ENCODE measurements at regions not wholly inside any gene's neighbourhood (a gene's known extent, or its start where the extent isn't known, plus 50 kb on each side); places are given as distances from the start of the nearest gene placed in this dataset.

DNA sequence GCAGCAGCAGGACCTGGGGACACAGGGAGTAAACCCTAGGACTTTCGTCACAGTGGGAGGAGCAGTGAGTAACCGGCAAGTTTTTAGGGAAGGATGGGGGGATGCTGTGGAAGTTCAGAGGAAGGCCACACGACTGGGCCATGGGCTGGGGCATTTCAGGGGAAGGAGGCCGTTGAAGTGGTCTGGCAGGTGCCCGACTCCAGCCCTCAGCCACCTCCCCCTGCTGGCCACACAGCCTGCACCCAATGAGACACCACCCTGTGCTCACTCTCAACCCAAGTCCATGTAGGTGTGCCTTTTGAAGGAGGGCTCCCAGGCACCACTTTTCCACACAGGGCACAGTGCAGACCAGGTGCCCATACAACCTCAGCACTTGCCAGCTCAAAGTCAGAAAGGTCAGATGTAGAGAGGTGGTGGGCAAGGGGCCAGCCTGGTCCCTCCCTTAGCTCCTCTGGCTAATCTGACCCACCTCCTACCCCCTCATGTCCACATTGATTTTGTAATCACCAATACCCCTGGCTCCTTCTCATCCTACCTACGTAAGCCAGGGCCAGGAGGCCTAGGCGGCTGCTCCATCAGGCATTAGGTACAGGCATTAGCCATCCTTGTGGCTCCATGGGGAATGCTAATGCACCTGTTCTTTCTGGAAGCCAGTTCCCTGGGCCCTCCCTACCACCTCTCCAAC, 211.2 kb downstream of the SMAD2 start:
- Histone ChIP-seq H3K4me3 (ENCODE audit: low read depth in 1 of 2, low read length in 2 of 2) (no peak overlapping the region), H3K4me1 (ENCODE audit: control insufficient read depth in 2 of 2, insufficient read depth in 2 of 2, low read length in 1 of 2) (no peaks in the 10 kb centered on the region), H3K27me3 (ENCODE audit: control insufficient read depth in 1 of 2, insufficient read depth in 2 of 2, low read length in 2 of 2) (no peaks in the 10 kb centered on the region), H3K36me3 (ENCODE audit: control insufficient read depth in 2 of 2, insufficient read depth in 2 of 2, low read length in 1 of 2) (no peaks in the 10 kb centered on the region), H3K9me3 (ENCODE audit: control insufficient read depth in 2 of 2, insufficient read depth in 1 of 2, low read depth in 1 of 2, low read length in 1 of 2) (peaks cover 0 to 2% of the 10 kb centered on the region in 2 donors), H3K27ac (ENCODE audit: low read depth in 2 of 2, low read length in 1 of 2) (no peak overlapping the region)
- 85 to 89% methylated on average over 7 of the region's 7 CpGs for WGBS, 2 donors

DNA sequence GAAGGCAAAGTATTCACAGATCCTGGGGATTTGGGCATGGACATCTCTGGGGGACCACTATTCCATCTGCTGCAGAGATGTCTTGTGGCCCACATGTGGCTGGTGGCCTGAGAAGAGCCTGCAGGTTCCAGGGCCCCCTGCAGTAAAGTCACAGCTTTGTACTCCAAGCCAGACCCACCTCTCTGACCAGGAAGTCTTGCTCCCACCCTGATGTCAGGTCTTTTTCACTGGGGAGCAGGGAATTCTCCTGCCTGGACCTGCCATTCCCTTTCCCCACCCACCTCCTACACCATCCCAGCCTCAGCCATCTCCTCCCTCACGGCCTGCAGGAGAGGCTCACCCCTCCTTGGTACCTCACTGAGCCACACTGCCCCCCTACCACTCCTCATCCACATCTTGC, 211.8 kb downstream of the SMAD2 start:
- H3K27me3 ChIP-seq (ENCODE audit: control insufficient read depth in 1 of 2, insufficient read depth in 2 of 2, low read length in 2 of 2): no peaks in the 10 kb centered on the region
- H3K4me1 ChIP-seq (ENCODE audit: control insufficient read depth in 2 of 2, insufficient read depth in 2 of 2, low read length in 1 of 2): no peaks in the 10 kb centered on the region
- H3K27ac ChIP-seq (ENCODE audit: low read depth in 2 of 2, low read length in 1 of 2): no peak overlapping the region
- WGBS, 2 donors: 65 to 86% methylated on average over 1 of the region's 1 CpG
- no peaks in the 10 kb centered on the region for H3K36me3 ChIP-seq (ENCODE audit: control insufficient read depth in 2 of 2, insufficient read depth in 2 of 2, low read length in 1 of 2)
- H3K9me3 ChIP-seq (ENCODE audit: control insufficient read depth in 2 of 2, insufficient read depth in 1 of 2, low read depth in 1 of 2, low read length in 1 of 2): peaks cover 0 to 2% of the 10 kb centered on the region in 2 donors
- H3K4me3 ChIP-seq (ENCODE audit: low read depth in 1 of 2, low read length in 2 of 2): no peak overlapping the region

DNA sequence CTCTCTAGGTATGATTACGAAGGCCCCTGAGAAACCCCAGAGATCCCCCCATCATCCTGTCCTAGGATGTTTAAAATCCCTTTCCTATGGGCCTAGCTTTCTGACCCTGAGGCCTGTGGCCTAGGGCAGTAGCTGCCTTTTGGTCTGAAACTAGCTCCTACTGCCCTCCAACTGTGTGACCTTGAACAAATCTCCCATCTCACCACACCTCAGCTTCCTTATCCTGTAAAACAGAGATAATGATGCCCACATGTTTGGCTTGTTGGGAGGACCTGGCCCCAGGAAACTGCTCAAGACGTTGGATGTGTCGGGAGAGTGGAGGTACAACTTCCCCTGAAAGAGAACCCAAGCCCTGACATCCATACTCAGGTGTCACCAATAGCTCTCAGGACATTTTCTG, 213.2 kb downstream of the SMAD2 start:
- H3K4me1 ChIP-seq (ENCODE audit: control insufficient read depth in 2 of 2, insufficient read depth in 2 of 2, low read length in 1 of 2): no peaks in the 10 kb centered on the region
- no peak overlapping the region for H3K4me3 ChIP-seq (ENCODE audit: low read depth in 1 of 2, low read length in 2 of 2)
- no peak overlapping the region for H3K27ac ChIP-seq (ENCODE audit: low read depth in 2 of 2, low read length in 1 of 2)
- no peaks in the 10 kb centered on the region for H3K36me3 ChIP-seq (ENCODE audit: control insufficient read depth in 2 of 2, insufficient read depth in 2 of 2, low read length in 1 of 2)
- WGBS, 2 donors: 72 to 76% methylated on average over 3 of the region's 3 CpGs
- peaks cover 0 to 2% of the 10 kb centered on the region in 2 donors for H3K9me3 ChIP-seq (ENCODE audit: control insufficient read depth in 2 of 2, insufficient read depth in 1 of 2, low read depth in 1 of 2, low read length in 1 of 2)
- no peaks in the 10 kb centered on the region for H3K27me3 ChIP-seq (ENCODE audit: control insufficient read depth in 1 of 2, insufficient read depth in 2 of 2, low read length in 2 of 2)

DNA sequence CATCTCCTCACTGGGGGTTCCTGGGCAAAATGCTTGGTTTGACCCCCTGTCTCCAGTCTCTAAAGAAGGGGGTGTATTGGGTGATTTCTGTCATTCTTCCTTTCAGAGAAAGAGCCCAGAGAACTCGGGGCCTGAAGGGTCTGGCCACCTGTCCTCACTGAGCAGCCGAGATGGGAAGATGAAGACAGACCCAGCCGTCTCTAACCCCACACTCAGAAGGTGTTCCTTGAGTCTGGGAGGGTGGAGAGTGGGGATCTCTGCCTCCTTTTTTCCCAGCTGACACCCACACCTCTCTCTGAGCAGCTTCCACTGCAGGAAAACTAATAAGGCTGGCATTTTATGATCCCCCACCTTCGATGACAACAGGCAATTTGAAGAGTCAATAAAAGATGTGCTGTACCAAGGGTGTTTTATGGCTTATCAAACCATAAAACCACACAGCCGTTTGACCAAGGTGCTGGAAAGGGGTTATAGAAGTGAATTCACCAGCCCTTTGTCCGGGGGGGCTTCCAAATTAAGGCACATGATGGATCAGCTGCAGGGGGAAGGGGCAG, 213.8 kb downstream of the SMAD2 start:
- WGBS, 2 donors: 49 to 57% methylated on average over 6 of the region's 6 CpGs
- no peaks in the 10 kb centered on the region for H3K27me3 ChIP-seq (ENCODE audit: control insufficient read depth in 1 of 2, insufficient read depth in 2 of 2, low read length in 2 of 2)
- H3K4me1 ChIP-seq (ENCODE audit: control insufficient read depth in 2 of 2, insufficient read depth in 2 of 2, low read length in 1 of 2): no peaks in the 10 kb centered on the region
- no peak overlapping the region for H3K4me3 ChIP-seq (ENCODE audit: low read depth in 1 of 2, low read length in 2 of 2)
- H3K27ac ChIP-seq (ENCODE audit: low read depth in 2 of 2, low read length in 1 of 2): no peak overlapping the region
- H3K9me3 ChIP-seq (ENCODE audit: control insufficient read depth in 2 of 2, insufficient read depth in 1 of 2, low read depth in 1 of 2, low read length in 1 of 2): peaks cover 0 to 2% of the 10 kb centered on the region in 2 donors
- H3K36me3 ChIP-seq (ENCODE audit: control insufficient read depth in 2 of 2, insufficient read depth in 2 of 2, low read length in 1 of 2): no peaks in the 10 kb centered on the region

DNA sequence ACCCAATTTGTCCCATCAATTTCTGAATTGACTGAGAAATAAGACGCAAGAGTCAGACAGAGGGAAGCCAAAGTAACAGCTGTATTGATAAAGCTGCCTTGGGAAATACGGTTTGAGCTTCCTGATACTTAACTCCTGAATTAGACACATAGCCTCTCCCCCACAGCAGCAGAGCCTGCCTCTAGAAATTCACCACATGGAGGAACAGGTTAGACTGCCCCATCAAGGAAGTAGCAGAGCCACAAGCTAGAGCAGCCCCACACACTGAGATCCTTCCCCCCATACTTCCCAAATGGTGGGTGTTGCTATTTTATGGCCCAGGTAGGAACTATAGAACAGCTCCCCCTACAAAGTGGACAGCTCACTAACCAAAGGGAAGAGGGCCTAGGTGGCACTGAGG, 220.0 kb downstream of the SMAD2 start:
- H3K36me3 ChIP-seq (ENCODE audit: control insufficient read depth in 2 of 2, insufficient read depth in 2 of 2, low read length in 1 of 2): no peaks in the 10 kb centered on the region
- H3K27me3 ChIP-seq (ENCODE audit: control insufficient read depth in 1 of 2, insufficient read depth in 2 of 2, low read length in 2 of 2): no peaks in the 10 kb centered on the region
- no peaks in the 10 kb centered on the region for H3K9me3 ChIP-seq (ENCODE audit: control insufficient read depth in 2 of 2, insufficient read depth in 1 of 2, low read depth in 1 of 2, low read length in 1 of 2)
- no peak overlapping the region for H3K4me3 ChIP-seq (ENCODE audit: low read depth in 1 of 2, low read length in 2 of 2)
- H3K4me1 ChIP-seq (ENCODE audit: control insufficient read depth in 2 of 2, insufficient read depth in 2 of 2, low read length in 1 of 2): no peaks in the 10 kb centered on the region
- WGBS, 2 donors: 72 to 77% methylated on average over 2 of the region's 2 CpGs
- no peak overlapping the region for H3K27ac ChIP-seq (ENCODE audit: low read depth in 2 of 2, low read length in 1 of 2)

DNA sequence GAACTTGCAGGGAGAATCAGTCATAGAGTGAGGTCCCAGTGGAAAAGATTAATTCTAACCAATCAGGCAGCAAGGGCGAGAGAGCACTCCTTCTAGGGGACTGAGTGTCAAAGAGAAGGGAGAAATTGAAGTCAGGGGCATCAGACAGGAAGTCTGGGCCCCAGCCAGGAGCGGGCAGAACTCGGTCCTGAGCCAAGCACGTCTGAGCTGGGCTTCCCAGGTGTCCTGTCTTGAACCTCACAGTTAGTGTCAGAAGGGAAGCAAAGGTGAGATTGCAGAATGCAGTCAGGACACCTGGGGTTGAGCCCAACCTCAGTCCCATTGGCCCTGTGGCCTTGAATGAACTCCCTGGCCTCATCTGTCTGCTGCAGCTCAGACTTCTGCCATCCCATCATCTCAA, 220.9 kb downstream of the SMAD2 start:
- Histone ChIP-seq H3K27me3 (ENCODE audit: control insufficient read depth in 1 of 2, insufficient read depth in 2 of 2, low read length in 2 of 2) (no peaks in the 10 kb centered on the region), H3K4me3 (ENCODE audit: low read depth in 1 of 2, low read length in 2 of 2) (no peak overlapping the region), H3K4me1 (ENCODE audit: control insufficient read depth in 2 of 2, insufficient read depth in 2 of 2, low read length in 1 of 2) (no peaks in the 10 kb centered on the region), H3K9me3 (ENCODE audit: control insufficient read depth in 2 of 2, insufficient read depth in 1 of 2, low read depth in 1 of 2, low read length in 1 of 2) (no peaks in the 10 kb centered on the region), H3K36me3 (ENCODE audit: control insufficient read depth in 2 of 2, insufficient read depth in 2 of 2, low read length in 1 of 2) (no peaks in the 10 kb centered on the region), H3K27ac (ENCODE audit: low read depth in 2 of 2, low read length in 1 of 2) (no peak overlapping the region)
- 40 to 53% methylated on average over 4 of the region's 4 CpGs for WGBS, 2 donors

DNA sequence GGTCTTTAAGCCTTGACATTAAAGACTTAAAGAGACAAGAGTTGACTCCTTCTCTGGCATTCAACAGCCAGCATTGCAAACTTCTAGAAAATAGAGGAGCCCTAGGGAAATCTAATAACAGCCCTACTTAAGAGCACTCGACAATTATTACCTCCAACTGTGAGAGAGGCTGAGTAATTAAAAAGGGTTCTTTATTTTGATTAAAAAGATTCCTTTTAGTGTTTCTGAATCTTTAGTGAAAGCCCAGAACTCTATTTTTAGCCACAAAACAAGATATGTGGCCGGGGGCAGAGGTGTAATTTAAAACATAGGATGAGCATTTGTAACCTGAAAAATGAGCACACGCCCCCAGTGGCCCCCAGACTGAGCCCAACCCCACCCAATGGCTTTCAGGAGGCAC, 222.3 kb downstream of the SMAD2 start:
- H3K36me3 ChIP-seq (ENCODE audit: control insufficient read depth in 2 of 2, insufficient read depth in 2 of 2, low read length in 1 of 2): no peaks in the 10 kb centered on the region
- no peaks in the 10 kb centered on the region for H3K27me3 ChIP-seq (ENCODE audit: control insufficient read depth in 1 of 2, insufficient read depth in 2 of 2, low read length in 2 of 2)
- no peaks in the 10 kb centered on the region for H3K9me3 ChIP-seq (ENCODE audit: control insufficient read depth in 2 of 2, insufficient read depth in 1 of 2, low read depth in 1 of 2, low read length in 1 of 2)
- no peak overlapping the region for H3K27ac ChIP-seq (ENCODE audit: low read depth in 2 of 2, low read length in 1 of 2)
- WGBS, 2 donors: 61 to 62% methylated on average over 3 of the region's 3 CpGs
- no peaks in the 10 kb centered on the region for H3K4me1 ChIP-seq (ENCODE audit: control insufficient read depth in 2 of 2, insufficient read depth in 2 of 2, low read length in 1 of 2)
- H3K4me3 ChIP-seq (ENCODE audit: low read depth in 1 of 2, low read length in 2 of 2): no peak overlapping the region

DNA sequence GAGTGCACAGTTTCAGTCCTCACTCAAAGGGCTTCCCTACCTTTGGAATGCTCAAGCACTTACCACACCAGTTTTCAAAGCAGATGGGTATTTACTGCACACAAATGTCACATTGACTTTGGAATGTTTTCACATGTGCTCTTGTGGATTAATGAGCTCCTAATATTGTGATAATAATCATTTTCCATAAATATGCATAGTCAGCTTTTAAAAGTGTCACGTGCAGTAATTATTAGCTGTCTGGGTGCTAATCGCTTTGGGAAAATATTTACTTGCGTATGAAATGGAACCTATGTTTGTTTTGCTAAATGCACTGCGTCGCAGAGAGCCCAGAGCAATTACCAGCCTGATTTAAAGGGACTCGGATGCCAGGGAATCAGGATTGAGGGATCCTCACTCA, 229.3 kb downstream of the SMAD2 start:
- no peaks in the 10 kb centered on the region for H3K27me3 ChIP-seq (ENCODE audit: control insufficient read depth in 1 of 2, insufficient read depth in 2 of 2, low read length in 2 of 2)
- no peak overlapping the region for H3K27ac ChIP-seq (ENCODE audit: low read depth in 2 of 2, low read length in 1 of 2)
- no peaks in the 10 kb centered on the region for H3K36me3 ChIP-seq (ENCODE audit: control insufficient read depth in 2 of 2, insufficient read depth in 2 of 2, low read length in 1 of 2)
- H3K4me3 ChIP-seq (ENCODE audit: low read depth in 1 of 2, low read length in 2 of 2): no peak overlapping the region
- WGBS, 2 donors: 61% methylated on average over 6 of the region's 6 CpGs
- H3K9me3 ChIP-seq (ENCODE audit: control insufficient read depth in 2 of 2, insufficient read depth in 1 of 2, low read depth in 1 of 2, low read length in 1 of 2): no peaks in the 10 kb centered on the region
- H3K4me1 ChIP-seq (ENCODE audit: control insufficient read depth in 2 of 2, insufficient read depth in 2 of 2, low read length in 1 of 2): no peaks in the 10 kb centered on the region

DNA sequence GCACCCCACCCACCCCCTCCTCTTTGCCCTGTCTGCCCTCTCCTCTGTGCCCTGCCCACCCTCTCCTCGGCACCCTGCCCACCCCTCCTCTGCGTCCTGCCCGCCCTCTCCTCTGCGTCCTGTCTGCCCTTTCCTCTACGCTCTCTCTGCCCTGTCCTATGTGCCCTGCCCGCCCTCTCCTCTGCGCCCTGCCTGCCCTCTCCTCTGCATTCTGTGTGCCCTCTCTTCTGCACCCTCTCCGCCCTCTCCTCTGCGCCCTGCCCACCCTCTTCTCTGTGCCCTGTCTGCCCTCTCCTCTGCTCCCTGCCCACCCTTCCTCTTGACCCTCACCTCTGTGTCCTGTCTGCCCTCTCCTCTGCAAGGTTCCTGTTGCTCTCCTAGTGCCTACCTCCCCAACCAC, 233.6 kb downstream of the SMAD2 start:
- no peak overlapping the region for H3K4me3 ChIP-seq (ENCODE audit: low read depth in 1 of 2, low read length in 2 of 2)
- H3K27me3 ChIP-seq (ENCODE audit: control insufficient read depth in 1 of 2, insufficient read depth in 2 of 2, low read length in 2 of 2): no peaks in the 10 kb centered on the region
- H3K4me1 ChIP-seq (ENCODE audit: control insufficient read depth in 2 of 2, insufficient read depth in 2 of 2, low read length in 1 of 2): no peaks in the 10 kb centered on the region
- H3K27ac ChIP-seq (ENCODE audit: low read depth in 2 of 2, low read length in 1 of 2): no peak overlapping the region
- H3K36me3 ChIP-seq (ENCODE audit: control insufficient read depth in 2 of 2, insufficient read depth in 2 of 2, low read length in 1 of 2): no peaks in the 10 kb centered on the region
- WGBS, 2 donors: 74 to 86% methylated on average over 9 of the region's 9 CpGs
- H3K9me3 ChIP-seq (ENCODE audit: control insufficient read depth in 2 of 2, insufficient read depth in 1 of 2, low read depth in 1 of 2, low read length in 1 of 2): no peaks in the 10 kb centered on the region

DNA sequence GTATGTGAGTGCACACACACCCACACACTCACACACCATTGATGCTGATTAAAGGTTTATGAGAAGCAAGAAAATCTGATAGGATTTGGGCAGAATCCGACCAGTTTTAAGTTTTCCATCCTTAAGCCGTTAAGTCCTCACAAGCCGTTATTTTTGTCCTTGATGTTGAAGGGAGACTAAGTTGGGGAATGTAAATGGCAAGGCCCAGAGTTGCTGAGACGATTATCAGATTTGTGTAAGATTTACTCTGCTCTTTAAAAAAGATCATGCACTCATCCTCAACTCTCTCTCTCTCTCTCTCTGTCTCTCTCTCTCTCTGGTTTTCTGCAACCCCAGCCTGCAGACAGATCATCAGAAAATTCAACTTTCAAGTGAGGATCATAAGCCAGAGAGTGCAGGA, 238.8 kb downstream of the SMAD2 start:
- no peak overlapping the region for H3K27ac ChIP-seq (ENCODE audit: low read depth in 2 of 2, low read length in 1 of 2)
- no peaks in the 10 kb centered on the region for H3K27me3 ChIP-seq (ENCODE audit: control insufficient read depth in 1 of 2, insufficient read depth in 2 of 2, low read length in 2 of 2)
- no peaks in the 10 kb centered on the region for H3K9me3 ChIP-seq (ENCODE audit: control insufficient read depth in 2 of 2, insufficient read depth in 1 of 2, low read depth in 1 of 2, low read length in 1 of 2)
- H3K4me3 ChIP-seq (ENCODE audit: low read depth in 1 of 2, low read length in 2 of 2): no peak overlapping the region
- no peaks in the 10 kb centered on the region for H3K4me1 ChIP-seq (ENCODE audit: control insufficient read depth in 2 of 2, insufficient read depth in 2 of 2, low read length in 1 of 2)
- no peaks in the 10 kb centered on the region for H3K36me3 ChIP-seq (ENCODE audit: control insufficient read depth in 2 of 2, insufficient read depth in 2 of 2, low read length in 1 of 2)
- 69 to 74% methylated on average over 4 of the region's 4 CpGs for WGBS, 2 donors

All from esophagus (tissue), 2 donors.